Motor neuron (in vitro differentiated cells): ENCODE measurements at regions not wholly inside any gene's neighbourhood (a gene's known extent, or its start where the extent isn't known, plus 50 kb on each side); places are given as distances from the start of the nearest gene placed in this dataset.
A peak's percentile ranks its signal among the peaks of the same experiment; 100 is the strongest.

Source experiments
- ATAC-seq, 8 experiments: fragments of 200-7000 bp; cut with Tn5 transposase; replicated peaks in 6 of 8; 2 replicates each; pipeline ENCODE4 v1.8.0; 2021; ENCODE audit warnings: mild to moderate bottlenecking in 8 of 8, moderate library complexity in 8 of 8
- H3K27ac ChIP-seq, 2 donors: fragments of 250-450 bp; sonication (Bioruptor Pico); 2 replicates each; pipeline ENCODE4 v1.9.0; 2021; ENCODE audit warnings: antibody characterized with exemption in 2 of 2, mild to moderate bottlenecking in 2 of 2, moderate library complexity in 1 of 2
- H3K4me1 ChIP-seq, 2 donors: fragments of 250-450 bp; sonication (Bioruptor Pico); replicated peaks in 1 of 2; 2 replicates each; pipeline ENCODE4 v1.6.1; 2021; ENCODE audit warnings: antibody characterized with exemption in 2 of 2, mild to moderate bottlenecking in 2 of 2, moderate library complexity in 1 of 2
- H3K4me3 ChIP-seq, 5 donors: fragments of 250-450 bp; sonication (Bioruptor Pico); 2 replicates each; pipeline ENCODE4 v1.9.0; 2021; ENCODE audit warnings: antibody characterized with exemption in 5 of 5, mild to moderate bottlenecking in 5 of 5, moderate library complexity in 4 of 5
- WGBS, 10 experiments: fragments of 450-650 bp; shearing (Covaris generic); methylation state at CpG; one replicate each; pipeline ENCODE4 v1.0.0; 2022; 5-methylcytosine and 5-hydroxymethylcytosine counted together
- in situ Hi-C, 9 experiments: fragments of 400-800 bp; cut with MboI; loops; one replicate each; pipeline ENCODE4 v1.15.0; 2021; ENCODE audit warnings: low sequenced_read_pairs in 9 of 9, low pct_unique_long_range_greater_than_20kb in 2 of 9; ENCODE audit not compliant: unreplicated experiment in 9 of 9

DNA sequence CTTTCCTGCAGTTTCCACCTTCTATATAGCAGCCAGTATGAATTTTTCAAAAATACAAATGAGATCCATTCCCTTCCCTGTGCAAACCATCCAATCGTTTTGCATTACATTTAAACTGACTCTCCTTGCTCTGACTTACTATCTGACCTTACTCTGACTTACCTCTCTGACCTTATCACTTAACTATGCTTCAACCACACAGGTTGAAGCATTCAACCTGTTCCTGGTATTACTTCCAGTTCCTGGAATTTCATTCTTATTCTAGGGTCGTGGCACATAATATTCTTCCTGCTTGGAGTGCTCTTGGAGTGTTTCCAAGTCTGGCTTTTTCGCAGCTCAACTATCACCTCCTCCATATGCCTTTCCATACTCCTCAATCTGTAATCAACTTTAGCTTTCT is 850.6 kb upstream of the CHAC2 start:
- in situ Hi-C loops = no loop called here
- Histone ChIP-seq H3K27ac (no peak overlapping the region), H3K4me1 (no peaks in the 10 kb centered on the region), H3K4me3 (no peak overlapping the region)
- WGBS, 10 experiments = 4 to 92% (median 50%) methylated on average over 1 to 3 of the region's 3 CpGs; no CpG with 5 or more reads in 1 of the 10 experiments
- ATAC-seq = no peak

- H3K4me3 ChIP-seq = no peak overlapping the region
- H3K27ac ChIP-seq = no peak overlapping the region
- no peaks in the 10 kb centered on the region for H3K4me1 ChIP-seq
- ATAC-seq = peak in 1 of 8 experiments; percentile 33
- 0 to 71% (median 67%) methylated on average over 1 of the region's 1 CpG; no CpG with 5 or more reads in 5 of the 10 experiments for WGBS, 10 experiments
- in situ Hi-C loops = no loop called here
These were observed 863.2 kb upstream of the CHAC2 start for GRCh38 chr2:52904355-52904891.

DNA sequence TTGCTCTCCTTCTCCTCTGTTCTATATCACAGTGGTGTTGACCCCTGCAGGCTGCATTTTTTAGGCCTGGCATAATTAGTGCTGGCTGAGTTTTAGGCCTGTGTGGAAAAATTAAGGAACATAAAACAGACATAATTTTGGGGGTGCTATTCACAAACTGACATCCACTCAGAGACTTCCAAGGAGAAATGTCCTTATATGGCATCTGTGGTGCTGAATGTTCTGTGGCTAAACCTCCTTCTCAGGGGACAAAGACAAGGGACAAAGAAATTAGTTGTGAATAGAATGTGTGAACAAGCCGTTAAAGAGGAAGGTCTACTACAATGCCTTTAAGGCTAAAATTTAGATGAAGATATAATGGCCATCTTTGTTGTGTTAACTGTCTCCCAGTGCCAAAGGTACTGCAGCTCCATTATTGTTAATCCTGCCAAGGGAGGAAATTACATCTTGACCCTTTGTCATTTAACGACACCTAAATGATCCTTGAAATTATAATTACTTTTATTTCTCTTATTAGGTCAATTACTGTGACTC is 870.0 kb upstream of the CHAC2 start:
- ATAC-seq = no peak
- no peaks in the 10 kb centered on the region for H3K4me1 ChIP-seq
- WGBS, 10 experiments = 6 to 81% (median 49%) methylated on average over 1 to 2 of the region's 2 CpGs; no CpG with 5 or more reads in 1 of the 10 experiments
- in situ Hi-C loops = no loop called here
- H3K4me3 ChIP-seq = no peak overlapping the region
- no peak overlapping the region for H3K27ac ChIP-seq

- WGBS, 10 experiments = 0 to 87% (median 53%) methylated on average over 1 to 4 of the region's 4 CpGs; no CpG with 5 or more reads in 1 of the 10 experiments
- Histone ChIP-seq H3K27ac (no peak overlapping the region), H3K4me1 (no peaks in the 10 kb centered on the region), H3K4me3 (no peak overlapping the region)
- ATAC-seq = no peak
- in situ Hi-C loops = no loop called here
These were observed 871.8 kb upstream of the CHAC2 start for GRCh38 chr2:52895726-52896340.

- peak in 1 of 8 experiments; percentile 26 for ATAC-seq
- 42 to 100% (median 86%) methylated on average over 1 to 3 of the region's 3 CpGs; no CpG with 5 or more reads in 3 of the 10 experiments for whole genome bisulfite sequencing, 10 experiments
- in situ Hi-C loops = no loop called here
- no peak overlapping the region for H3K27ac ChIP-seq
- H3K4me3 ChIP-seq = no peak overlapping the region
- peaks cover 0 to 15% of the 10 kb centered on the region in 2 donors for H3K4me1 ChIP-seq
These were observed 881.0 kb upstream of the CHAC2 start for GRCh38 chr2:52886556-52886955.

- H3K27ac ChIP-seq = no peak overlapping the region
- in situ Hi-C loops = no loop called here
- WGBS, 10 experiments = 6 to 83% (median 32%) methylated on average over 1 to 3 of the region's 3 CpGs; no CpG with 5 or more reads in 3 of the 10 experiments
- ATAC-seq = peak in 4 of 8 experiments; percentile 32 to 73 (median 70)
- peaks cover 5 to 30% of the 10 kb centered on the region in 2 donors for H3K4me1 ChIP-seq
- no peak overlapping the region for H3K4me3 ChIP-seq
These were observed 882.7 kb upstream of the CHAC2 start for GRCh38 chr2:52884761-52885352.

DNA sequence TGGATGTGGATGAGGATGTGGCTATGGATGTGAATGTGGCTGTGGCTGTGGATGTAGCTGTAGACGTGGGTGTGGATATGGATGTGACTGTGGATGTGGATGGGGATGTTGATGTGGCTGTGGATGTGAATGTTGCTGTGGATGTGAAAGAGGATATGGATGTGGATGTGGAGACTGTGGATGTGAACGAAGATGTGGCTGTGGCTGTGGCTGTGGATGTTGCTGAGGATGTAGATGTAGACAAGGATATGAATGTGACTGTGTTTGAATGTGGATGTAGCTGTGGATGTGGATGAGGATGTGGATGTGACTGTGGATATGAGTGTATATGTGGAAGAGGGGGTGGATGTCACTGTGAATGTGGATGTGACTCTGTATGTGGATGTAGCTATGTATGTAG is 884.6 kb upstream of the CHAC2 start:
- WGBS, 10 experiments = 24 to 100% (median 70%) methylated on average over 1 to 2 of the region's 2 CpGs; no CpG with 5 or more reads in 4 of the 10 experiments

GRCh38 chr2:52881606-52882005 is 886.0 kb upstream of the CHAC2 start:
- no peak overlapping the region for H3K27ac ChIP-seq
- H3K4me3 ChIP-seq = no peak overlapping the region
- ATAC-seq = peak in 5 of 8 experiments; percentile 15 to 76 (median 25)
- WGBS, 10 experiments = 0 to 100% (median 89%) methylated on average over 1 of the region's 1 CpG; no CpG with 5 or more reads in 1 of the 10 experiments
- in situ Hi-C loops = no loop called here
- peaks cover 5 to 30% of the 10 kb centered on the region in 2 donors for H3K4me1 ChIP-seq

More for the DNA sequence above, 884.6 kb upstream of the CHAC2 start:
- no peak overlapping the region for H3K4me3 ChIP-seq
- in situ Hi-C loops = no loop called here
- ATAC-seq = no peak
- peaks cover 5 to 30% of the 10 kb centered on the region in 2 donors for H3K4me1 ChIP-seq
- no peak overlapping the region for H3K27ac ChIP-seq

DNA sequence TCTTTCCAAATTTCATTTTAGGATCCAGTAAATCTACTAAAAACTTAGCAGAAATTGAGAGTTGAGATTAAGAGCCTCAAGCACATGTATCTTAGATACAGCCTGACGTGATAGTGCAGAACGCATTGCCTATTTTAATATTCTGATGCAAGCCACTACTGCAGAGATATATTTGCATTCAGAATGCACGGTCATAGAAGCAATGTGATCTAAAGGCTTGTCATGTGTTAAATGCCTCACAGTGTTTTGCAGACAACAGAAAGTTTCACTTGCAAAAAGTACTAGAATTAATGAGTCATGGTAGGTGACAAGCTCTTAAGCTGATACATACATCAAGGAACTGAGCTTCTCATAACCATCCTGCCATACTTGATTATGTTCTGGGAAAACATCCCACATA is 886.7 kb upstream of the CHAC2 start:
- 5 to 77% (median 42%) methylated on average over 2 to 3 of the region's 3 CpGs; no CpG with 5 or more reads in 5 of the 10 experiments for WGBS, 10 experiments
- in situ Hi-C loops = no loop called here
- peak; percentile 74 to 96 (median 88) for ATAC-seq
- no peak overlapping the region for H3K27ac ChIP-seq
- no peak overlapping the region for H3K4me3 ChIP-seq
- peaks cover 5 to 30% of the 10 kb centered on the region in 2 donors for H3K4me1 ChIP-seq

- H3K4me3 ChIP-seq = no peak overlapping the region
- H3K27ac ChIP-seq = no peak overlapping the region
- ATAC-seq = peak in 1 of 8 experiments; percentile 17
- in situ Hi-C loops = no loop called here
- peaks cover 5 to 33% of the 10 kb centered on the region in 2 donors for H3K4me1 ChIP-seq
- WGBS, 10 experiments = 0 to 97% (median 79%) methylated on average over 1 to 4 of the region's 4 CpGs; no CpG with 5 or more reads in 1 of the 10 experiments
These were observed 888.0 kb upstream of the CHAC2 start for GRCh38 chr2:52879561-52879960.

GRCh38 chr2:52877703-52878102 is 889.9 kb upstream of the CHAC2 start:
- WGBS, 10 experiments = 0 to 100% (median 83%) methylated on average over 1 of the region's 1 CpG; no CpG with 5 or more reads in 2 of the 10 experiments
- peak in 1 of 8 experiments; percentile 7 for ATAC-seq
- in situ Hi-C loops = no loop called here
- H3K27ac ChIP-seq = no peak overlapping the region
- no peak overlapping the region for H3K4me3 ChIP-seq
- peaks cover 5 to 32% of the 10 kb centered on the region in 2 donors for H3K4me1 ChIP-seq

- 13 to 64% (median 39%) methylated on average over 3 to 6 of the region's 6 CpGs; no CpG with 5 or more reads in 1 of the 10 experiments for WGBS, 10 experiments
- peak in 6 of 8 experiments; percentile 76 to 98 (median 96) for ATAC-seq
- Histone ChIP-seq H3K27ac (peak overlapping the region in 1 of 2 donors; percentile 3), H3K4me3 (no peak overlapping the region), H3K4me1 (peaks cover 0 to 13% of the 10 kb centered on the region in 2 donors)
- in situ Hi-C loops = loop anchor here in 1 of 9 experiments (25.0 kb wide), 1 partner anchor 338 kb away; no protein-coding TSS in a partner anchor
These were observed 893.0 kb upstream of the CHAC2 start for GRCh38 chr2:52874466-52875106.
